PC-9 (cell line): ENCODE measurements at regions not wholly inside any gene's neighbourhood (a gene's known extent, or its start where the extent isn't known, plus 50 kb on each side); places are given as distances from the start of the nearest gene placed in this dataset.

Source experiments
- EZH2 ChIP-seq: fragments of 200-600 bp; sonication (generic); IDR thresholded peaks from 2 replicates; pipeline ENCODE4 v1.8.0; 2017; ENCODE audit warnings: antibody characterized with exemption, low read depth
- TF ChIP-seq, protein P1 (sequence below): fragments of 200-600 bp; sonication (generic); conservative IDR thresholded peaks from 2 replicates; pipeline ENCODE4 v1.6.1; 2017; ENCODE audit warnings: mixed run types, antibody characterized with exemption, mild to moderate bottlenecking, moderate library complexity

DNA sequence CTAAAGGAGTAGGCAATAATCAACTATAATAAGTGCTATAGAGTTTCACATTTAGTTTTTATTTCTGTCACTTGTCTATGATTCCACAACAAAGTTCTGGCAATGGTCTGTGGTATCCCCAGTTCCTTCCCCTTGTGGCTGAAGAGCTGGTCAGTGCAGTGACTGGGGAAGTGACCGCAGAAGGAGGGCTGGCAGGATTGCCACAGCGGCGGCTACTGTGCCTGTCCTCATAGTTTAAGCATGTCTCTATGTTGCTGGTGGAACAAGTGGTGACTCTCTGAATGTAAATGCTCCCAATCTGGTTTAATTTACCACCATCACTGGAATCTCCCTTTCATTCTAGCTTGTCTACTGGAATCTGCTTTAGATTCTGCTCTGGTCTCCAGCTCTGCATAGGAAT is 170.6 kb upstream of the GK2 start:
- no peak for TF ChIP-seq EZH2
- TF ChIP-seq, protein P1, sequence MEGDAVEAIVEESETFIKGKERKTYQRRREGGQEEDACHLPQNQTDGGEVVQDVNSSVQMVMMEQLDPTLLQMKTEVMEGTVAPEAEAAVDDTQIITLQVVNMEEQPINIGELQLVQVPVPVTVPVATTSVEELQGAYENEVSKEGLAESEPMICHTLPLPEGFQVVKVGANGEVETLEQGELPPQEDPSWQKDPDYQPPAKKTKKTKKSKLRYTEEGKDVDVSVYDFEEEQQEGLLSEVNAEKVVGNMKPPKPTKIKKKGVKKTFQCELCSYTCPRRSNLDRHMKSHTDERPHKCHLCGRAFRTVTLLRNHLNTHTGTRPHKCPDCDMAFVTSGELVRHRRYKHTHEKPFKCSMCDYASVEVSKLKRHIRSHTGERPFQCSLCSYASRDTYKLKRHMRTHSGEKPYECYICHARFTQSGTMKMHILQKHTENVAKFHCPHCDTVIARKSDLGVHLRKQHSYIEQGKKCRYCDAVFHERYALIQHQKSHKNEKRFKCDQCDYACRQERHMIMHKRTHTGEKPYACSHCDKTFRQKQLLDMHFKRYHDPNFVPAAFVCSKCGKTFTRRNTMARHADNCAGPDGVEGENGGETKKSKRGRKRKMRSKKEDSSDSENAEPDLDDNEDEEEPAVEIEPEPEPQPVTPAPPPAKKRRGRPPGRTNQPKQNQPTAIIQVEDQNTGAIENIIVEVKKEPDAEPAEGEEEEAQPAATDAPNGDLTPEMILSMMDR = no peak
